GM18517 (cell line): ENCODE measurements at regions not wholly inside any gene's neighbourhood (a gene's known extent, or its start where the extent isn't known, plus 50 kb on each side); places are given as distances from the start of the nearest gene placed in this dataset.
A peak's percentile ranks its signal among the peaks of the same experiment; 100 is the strongest.
"Not testable (repeated sequence)": the region's sequence is repeated elsewhere in the genome, so short reads cannot be mapped to it uniquely, and the experiment has no call there.

Experiments
- ATAC-seq: cut with Tn5 transposase; IDR thresholded peaks from one replicate; pipeline ENCODE4 v1.9.1; 2021; ENCODE audit warnings: mild to moderate bottlenecking, moderate library complexity; ENCODE audit not compliant: unreplicated experiment

DNA sequence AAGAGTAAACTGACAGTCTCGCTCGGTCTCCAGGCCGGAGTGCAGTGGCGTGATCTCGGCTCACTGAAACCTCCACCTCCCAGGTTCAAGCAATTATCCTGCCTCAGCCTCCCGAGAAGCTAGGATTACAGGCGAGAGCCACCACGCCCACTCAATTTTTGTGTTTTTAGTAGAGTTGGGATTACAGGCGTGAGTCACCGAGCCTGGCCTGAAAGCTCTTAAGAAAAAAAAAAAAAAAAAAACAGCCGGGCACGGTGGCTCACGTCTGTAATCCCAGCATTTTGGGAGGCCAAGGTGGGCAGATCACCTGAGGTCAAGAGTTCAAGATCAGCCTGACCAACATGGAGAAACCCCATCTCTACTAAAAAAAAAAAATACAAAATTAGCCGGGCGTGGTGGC, 55.3 kb upstream of the THOC2 start:
- not testable (repeated sequence) for ATAC-seq

- ATAC-seq = no peak
Observed at GRCh38 chrX:123788744-123789143, 55.9 kb upstream of the THOC2 start.

GRCh38 chrX:123797543-123798447, 62.1 kb upstream of the XIAP start:
- no peak for ATAC-seq

GRCh38 chrX:123798706-123799430, 61.0 kb upstream of the XIAP start:
- ATAC-seq = not testable (repeated sequence)

DNA sequence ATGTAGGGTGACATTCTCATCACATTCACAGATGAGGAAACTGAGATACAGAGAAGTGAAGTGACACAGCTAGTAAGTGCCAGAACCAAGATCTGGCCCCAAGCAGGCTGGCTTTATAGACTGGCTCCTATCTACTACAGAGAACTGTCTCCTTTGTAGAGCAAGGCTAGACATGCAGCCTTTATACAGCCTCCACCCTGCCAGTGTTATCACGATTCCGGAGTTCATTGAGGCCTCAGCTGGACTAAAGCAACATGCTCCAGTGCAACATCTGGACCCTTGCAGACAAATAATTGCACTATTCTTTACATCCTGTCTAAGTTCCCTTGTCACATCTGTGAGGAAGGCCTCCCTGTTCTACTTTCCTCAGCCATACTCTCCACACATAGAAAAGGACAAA, 58.0 kb upstream of the XIAP start:
- no peak for ATAC-seq

GRCh38 chrX:123803331-123803983, 56.4 kb upstream of the XIAP start:
- peak; percentile 67 for ATAC-seq

- not testable (repeated sequence) for ATAC-seq
Observed at GRCh38 chrX:123803984-123804365, 55.9 kb upstream of the XIAP start.

DNA sequence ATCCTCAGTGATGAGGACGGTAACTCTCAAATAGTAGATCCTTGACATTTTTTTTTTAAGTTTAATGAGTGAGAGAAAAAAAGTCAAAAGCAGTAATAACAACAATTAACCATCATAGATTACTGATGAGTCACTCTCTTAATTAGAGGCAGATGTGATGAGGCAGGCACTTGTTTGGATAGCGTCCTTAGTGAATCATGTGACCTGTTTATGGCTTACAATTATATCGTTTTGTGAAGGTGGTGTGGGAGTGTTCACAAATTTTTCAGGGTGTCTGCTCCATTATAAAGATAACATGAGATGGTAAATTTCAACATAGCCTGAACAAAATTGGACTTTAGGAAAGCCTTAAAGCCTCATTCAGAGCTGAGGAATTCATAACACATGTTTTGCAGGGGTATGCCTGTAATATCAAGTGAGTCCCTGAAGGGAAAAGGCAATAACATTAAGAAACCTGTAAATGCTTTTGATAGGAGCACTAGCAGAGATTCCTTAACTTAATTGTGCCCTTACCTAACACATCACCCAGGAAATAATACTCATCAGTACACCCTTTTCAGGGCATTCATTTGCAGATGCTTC, 51.9 kb upstream of the XIAP start:
- no peak for ATAC-seq

DNA sequence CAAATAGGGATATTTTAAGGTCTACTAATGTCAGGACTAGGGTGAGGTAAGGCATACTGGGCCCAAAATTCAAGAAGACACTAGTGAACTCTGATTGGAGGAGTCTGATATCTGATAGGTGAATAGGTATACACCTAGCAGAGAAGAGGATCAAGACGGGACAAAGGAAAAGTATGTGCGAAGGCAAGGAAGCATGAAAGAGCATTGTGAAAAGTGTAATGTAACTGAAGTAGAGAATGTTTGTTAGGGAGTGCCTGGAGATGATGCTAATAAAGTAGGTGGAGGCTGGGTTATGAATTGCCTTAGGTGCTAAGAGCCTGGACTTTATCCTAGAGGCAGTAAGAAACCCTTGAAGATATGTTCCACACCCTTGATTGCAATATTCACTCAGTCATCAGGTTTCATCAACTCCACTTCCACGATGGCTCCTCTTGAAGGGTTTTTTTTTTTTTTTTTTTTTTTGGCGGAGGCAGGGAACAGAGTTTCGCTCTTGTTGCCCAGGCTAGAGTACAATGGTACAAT, 49.9 kb upstream of the XIAP start:
- no peak for ATAC-seq
